C4-2B (cell line): ENCODE measurements at regions not wholly inside any gene's neighbourhood (a gene's known extent, or its start where the extent isn't known, plus 50 kb on each side); places are given as distances from the start of the nearest gene placed in this dataset.

Experiments
- CTCF ChIP-seq: fragments of 450-650 bp; conservative IDR thresholded peaks from 2 replicates; pipeline ENCODE4 v1.5.1; 2017; ENCODE audit warnings: mild to moderate bottlenecking
- ZFX ChIP-seq: fragments of 450-650 bp; IDR thresholded peaks from 2 replicates; pipeline ENCODE4 v1.6.1; 2017

GRCh38 chr6:165223736-165224135 is 85.7 kb downstream of the C6orf118 start:
- no peak for TF ChIP-seq CTCF
- no peak for TF ChIP-seq ZFX
